NCI-H2196 (cell line): ENCODE measurements at regions not wholly inside any gene's neighbourhood (a gene's known extent, or its start where the extent isn't known, plus 50 kb on each side); places are given as distances from the start of the nearest gene placed in this dataset.
"Not testable (repeated sequence)": the region's sequence is repeated elsewhere in the genome, so short reads cannot be mapped to it uniquely, and the experiment has no call there.

Source experiments
- DNase-seq: peaks from one replicate; lab custom pipeline; 2025; ENCODE audit not compliant: unreplicated experiment; lab: John Stamatoyannopoulos, UW

DNA sequence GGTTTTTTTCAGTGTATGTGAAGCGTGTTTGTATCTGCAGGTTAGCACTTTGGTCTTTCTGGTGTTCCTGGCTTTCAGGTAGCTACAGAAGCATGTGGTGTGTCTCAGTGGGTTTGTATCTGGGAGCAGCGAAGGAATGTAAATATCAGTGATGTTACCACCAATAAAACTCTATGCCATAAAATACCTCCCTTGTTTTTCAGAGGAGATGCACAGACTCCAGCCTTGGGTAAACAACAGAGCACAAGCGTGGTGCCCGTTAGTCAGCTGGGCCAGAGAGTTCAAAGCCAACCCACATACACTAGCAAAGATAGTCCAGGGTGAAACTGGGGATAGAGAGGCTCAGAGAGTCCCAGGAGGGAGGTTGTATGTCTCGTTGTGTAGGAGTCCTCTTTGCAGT, 393.8 kb downstream of the SMOC2 start:
- no peak for DNase-seq

DNA sequence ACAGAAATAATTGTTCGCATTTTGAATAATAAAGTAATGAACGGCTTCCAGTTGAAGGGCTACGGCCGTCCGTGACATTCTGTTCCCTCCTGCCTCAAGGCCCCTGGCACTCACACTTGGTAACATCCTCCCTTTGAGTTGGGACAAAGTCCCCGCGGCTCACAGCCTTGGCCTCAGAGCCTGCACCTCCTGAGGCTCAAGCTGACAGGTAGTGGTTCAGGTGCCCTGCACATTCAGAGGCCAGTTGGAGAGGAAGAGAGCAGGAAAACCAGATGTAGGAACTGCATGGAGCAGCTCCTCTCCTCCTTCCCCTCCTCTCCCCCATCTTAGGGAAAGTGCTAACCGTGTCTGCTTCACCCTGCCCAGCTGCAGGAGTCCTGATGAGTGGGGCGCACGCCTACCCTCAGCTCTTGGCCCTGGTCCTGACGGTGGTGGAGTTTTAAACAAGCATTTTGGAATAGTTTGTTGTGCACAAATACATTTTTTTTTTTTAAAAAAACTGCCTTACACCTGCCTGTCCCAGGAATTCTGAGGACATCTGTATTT, 393.1 kb downstream of the SMOC2 start:
- no peak for DNase-seq

DNA sequence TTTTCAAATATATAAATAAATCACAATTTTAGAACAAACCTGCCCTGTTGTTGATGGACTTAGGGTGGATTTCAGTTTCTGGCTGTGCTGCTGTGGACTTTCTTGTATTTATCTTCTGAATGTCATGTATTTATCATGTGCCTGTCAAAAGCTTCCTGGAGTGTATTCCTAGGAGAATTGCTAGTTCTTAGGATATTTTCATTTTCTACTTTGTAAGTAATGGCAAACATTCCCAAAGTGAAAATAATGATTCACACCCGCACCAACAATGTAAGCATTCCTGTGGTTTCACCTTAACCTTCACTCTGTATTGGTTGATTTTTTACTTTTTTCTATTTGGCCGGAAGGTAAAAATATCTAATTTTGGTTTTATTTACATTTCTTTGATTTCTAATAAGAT, 387.8 kb downstream of the SMOC2 start:
- no peak for DNase-seq

DNA sequence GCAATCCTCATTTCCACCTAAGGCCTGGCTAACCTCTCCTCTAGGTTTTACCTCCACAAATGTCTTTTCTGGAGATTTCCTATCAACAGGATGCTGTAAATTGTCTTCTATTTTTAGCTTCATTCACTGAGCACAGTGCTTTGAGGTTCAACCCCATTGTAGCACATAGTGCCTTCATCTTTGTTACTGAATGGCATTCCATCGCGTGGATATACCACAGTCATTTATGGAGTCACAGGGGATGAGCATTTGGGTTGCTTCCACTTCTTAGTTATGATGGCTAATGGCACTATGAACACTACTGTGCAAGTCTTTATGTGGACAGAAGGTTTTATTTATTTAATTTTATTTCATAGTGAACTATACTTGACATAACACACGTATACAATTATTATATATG, 387.1 kb downstream of the SMOC2 start:
- no peak for DNase-seq

DNA sequence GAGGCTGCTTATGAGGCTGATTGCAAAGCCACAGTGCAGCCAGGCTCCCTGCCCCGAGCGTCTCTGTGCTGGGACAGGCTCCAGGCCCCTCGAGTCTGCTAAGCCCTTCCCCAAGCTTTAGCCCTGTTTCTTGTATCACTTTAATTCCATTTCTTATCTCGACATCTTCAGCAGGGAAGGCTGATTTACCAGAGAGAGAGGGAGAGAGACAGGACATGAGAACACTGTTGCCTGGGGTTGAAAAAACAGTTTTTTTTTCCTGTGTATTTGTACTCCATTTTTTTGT, 386.5 kb downstream of the SMOC2 start:
- DNase-seq: no peak

DNA sequence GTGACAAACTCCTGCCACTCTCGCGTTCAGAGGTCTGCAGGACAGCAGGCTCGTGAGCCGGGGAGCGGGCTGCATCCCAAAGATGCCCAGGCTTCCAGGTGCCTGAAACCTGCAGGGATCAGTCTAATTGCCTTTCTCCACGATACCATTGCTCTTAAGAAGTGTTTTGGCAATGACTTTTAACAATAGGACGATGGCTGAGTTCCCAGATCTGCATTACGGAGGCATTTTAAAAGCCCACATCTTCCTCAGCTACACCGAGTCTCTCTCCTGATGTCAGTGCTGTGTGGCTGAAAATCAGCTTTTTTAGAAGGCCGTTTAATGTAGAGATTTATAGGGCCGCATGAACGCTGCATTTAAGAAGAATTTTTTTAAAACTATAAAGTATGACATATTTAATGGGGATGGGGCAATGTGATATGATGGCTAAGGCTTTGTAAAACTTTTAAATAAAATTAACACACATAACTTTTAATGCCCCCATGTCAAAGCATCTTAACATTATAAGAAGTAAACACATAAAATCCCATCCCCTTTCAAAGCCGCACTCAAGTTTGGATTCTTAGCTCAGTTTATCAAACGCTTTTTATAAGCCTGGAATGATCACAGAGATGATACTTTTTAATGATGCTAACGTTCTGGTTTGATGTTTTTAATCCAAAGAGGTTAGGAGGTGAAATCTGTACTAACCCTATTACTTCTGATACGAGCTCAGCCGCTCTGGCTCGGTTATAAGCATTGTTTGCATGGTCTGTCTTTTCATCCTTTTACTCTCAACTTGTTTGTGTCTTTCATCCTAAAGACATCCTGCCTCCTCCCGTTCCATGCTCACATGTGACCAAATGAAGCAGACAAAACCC, 386.0 kb downstream of the SMOC2 start:
- DNase-seq: no peak

DNA sequence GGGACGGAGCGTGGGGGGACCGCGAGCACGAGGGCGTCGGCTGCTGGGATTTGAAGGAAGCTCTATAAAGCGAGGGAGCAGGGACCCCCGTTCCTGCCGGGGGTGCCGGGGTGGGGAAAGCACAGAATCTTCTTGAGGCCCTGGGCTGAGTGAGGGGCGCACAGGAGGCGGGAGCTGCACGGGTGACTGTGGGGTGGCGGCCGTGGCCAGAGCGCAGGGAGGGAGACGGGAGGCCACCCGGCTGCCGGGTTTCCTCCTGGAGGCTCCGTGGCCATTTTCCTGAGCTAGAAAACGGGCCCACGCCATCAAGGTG, 385.1 kb downstream of the SMOC2 start:
- no peak for DNase-seq

DNA sequence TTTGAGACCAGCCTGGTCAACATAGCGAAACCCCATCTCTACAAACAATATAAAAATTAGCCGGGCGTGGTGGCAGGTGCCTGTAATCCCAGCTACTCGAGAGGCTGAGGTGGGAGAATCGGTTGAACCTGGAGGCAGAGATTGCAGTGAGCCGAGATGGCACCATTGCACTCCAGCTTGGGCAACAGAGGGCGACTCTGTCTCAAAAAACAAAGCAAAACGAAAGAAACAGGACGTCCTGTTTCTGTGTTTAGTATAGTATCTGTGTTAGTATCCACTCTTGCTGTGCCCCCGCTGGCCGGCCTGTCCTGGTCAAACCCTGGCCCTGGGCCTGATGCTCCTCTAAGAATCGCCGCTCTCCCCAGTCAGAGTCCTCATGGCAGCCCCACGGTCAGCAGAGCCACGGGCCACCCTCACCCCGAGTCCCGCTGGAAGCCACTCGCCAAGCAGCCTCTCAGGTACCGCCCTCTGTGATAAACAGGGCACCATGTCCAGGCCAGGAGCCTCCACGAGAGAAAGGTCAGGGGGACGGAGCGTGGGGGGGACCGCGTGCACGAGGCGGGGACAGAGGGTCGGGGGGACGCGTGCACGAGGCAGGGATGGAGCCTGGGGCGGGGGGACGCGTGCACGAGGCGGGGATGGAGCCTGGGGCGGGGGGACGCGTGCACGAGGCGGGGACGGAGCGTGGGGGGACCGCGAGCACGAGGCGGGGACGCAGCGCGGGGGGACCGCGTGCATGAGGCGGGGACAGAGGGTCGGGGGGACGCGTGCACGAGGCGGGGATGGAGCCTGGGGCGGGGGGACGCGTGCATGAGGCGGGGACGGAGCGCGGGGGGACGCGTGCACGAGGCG, 384.5 kb downstream of the SMOC2 start:
- DNase-seq: no peak

DNA sequence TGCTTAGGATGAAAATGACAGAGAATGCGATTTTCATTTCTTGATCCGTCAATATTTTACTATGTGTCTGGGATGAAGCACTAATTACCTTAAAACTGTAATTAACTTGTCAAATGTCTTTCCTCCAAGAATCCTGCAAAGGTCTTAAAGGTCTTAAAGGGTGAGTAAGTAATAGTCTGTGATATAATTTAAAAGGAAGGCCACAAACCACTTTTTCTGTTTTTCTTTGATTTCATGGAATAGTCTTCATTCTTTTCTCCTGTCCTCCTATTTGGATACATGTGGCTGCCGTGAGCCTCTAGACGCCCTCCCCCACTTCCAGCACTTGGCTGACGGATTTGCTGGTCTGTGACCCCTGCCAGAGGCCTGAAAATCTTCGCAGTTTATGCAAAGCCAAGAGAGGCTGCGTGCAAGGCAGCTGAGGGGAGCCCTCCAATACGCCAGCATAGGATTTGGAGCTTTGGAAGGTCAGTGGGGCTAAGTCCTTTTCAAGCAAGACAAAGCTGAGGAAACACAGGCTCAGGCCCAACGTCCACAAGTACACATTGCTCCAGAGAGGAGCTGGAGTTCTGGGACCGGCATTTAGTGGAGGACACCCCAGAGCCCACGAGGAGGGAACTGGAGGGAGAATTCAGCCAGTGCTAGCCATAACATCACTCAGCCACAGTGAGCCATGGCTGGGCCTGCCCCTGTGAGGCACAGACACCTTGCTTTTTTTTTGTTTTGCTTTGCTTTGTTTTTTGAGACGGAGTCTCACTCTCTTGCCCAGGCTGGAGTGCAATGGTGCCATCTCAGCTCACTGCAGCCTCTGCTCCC, 382.6 kb downstream of the SMOC2 start:
- no peak for DNase-seq

DNA sequence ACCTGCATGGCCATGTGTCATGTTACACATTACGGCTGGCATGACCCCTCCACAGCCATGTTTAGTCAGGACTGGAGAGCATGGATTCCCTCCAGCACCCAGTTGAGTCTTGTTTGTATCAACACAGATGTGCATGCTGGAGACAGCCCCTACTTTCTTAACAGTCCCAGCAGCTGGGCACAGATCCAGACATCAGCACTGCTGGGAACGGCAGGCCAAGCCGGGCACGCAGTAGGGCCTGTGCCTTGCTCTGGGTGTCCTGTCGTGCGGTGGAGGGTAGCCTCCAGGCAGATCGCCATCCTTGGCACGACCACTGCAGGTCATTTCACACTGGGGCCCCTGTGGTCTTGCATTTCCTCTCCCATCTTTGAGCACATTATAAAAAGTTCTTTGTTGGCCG, 381.4 kb downstream of the SMOC2 start:
- DNase-seq: no peak

DNA sequence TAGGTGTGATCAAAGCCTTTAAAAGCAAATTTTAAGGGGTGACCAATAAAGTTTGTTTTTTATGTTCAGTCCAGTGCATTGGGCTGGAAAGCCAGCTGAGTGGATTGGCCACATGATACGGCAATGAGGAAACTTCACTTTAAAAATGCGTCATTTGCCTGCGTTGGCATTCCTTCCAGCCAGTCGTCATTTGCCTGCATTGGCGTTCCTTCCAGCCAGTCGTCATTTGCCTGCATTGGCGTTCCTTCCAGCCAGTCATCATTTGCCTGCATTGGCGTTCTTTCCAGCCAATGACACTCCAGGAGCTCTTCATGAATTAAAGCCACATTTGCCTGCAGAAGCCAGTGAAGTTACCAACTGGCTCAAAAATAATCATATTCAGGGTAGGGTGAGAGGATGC, 378.6 kb downstream of the SMOC2 start:
- DNase-seq: no peak

DNA sequence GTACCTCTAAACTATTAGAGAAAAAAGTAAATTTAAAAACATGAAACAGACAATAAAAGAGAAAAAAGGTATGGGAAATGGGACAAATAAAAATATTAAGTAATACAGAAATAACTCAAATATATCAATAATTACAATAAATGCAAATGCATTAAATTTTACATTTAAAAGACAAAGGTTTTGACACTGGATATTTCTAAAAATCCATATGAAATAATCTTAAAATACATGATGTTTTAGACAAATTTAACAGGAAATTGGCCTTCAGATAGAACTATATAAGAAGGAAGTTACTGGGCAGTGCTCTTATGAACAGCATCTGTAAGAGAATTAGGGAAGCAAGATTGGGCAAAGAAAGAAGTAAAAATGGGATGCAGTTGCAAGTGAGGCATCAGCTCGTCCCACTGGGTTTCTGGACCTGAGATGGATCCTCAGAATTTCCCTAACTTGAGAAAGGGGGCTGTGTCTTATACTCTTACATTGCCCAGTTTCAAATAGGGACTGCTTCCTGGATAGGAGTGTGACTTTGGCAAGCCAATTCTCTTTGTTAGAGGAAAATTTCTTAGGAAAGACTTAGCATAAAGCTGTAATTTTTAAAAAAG, 376.7 kb downstream of the SMOC2 start:
- DNase-seq: no peak

DNA sequence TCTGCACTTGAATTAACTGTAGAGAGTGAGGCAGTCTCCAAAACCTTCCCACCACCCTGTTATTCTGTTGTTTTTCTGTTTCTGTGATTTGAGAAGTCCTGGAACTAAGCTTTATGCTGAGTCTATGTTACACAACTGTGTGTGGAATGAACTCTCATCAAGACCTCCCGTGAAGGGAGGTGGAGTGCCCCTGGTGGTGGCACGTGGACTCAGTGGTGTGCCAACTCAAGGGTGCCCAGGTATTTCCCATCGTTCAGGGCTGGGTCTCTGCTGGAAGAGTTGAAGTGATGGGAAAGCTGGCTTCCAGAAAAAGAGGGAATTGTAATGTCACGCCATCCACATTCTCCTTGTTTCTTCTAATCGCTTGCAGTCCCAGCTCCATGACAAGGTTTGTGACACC, 374.2 kb downstream of the SMOC2 start:
- DNase-seq: no peak

DNA sequence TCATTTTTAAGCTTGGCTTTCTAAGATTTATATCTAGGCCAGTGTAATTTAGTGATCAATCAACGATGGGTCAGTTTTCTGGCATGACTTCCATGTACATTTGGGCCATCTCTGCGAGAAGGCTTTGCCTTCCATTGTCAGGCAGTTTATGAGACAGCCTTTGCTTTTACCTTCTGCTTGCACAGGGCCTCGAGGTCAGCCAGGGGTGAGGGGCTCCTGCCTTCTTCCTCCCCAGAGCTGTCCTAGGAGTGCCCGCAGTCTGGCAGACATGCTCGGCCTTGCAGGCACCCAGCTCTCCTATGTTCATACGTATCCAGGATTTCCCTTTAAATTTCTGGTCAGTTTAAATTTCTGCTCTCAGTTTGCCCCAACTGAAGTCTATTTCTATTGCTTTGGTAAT, 367.2 kb downstream of the SMOC2 start:
- DNase-seq: no peak

DNA sequence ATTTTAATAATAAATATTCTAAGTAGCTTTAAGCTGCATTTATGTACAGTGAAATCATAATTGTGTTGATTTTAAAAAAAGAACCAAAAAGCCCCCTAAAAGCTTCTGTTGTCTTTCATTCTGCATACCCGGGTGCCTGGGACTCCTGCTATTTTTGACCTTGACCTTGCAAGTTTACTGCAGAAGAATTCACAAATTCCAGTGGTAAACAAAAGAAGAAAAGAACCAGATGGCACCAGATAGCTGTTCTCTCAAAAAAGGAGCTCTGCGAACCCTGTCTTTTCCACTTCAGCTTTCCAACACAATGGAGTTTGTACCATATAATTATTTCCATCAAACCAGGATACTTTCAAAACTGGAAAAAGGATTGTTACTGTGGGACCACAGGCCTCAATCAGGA, 363.3 kb downstream of the SMOC2 start:
- DNase-seq: no peak

DNA sequence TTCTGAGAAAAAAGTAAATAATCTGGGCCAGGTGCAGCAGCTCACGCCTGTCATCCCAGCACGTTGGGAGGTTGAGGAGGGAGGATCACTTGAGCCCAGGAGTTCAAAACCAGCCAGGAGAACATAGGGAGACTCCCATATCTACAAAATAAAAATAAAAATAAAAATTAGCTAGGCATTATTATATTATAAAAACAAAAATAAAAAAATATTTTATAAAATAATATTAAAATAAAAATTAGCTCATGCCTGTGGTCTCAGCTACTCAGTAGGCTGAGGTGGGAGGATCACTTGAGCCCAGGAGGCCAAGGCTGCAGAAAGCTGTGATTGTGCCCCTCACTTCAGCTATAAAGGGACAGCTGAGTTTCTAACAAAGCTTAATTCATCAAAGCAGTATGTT, 362.9 kb downstream of the SMOC2 start:
- DNase-seq: no peak

DNA sequence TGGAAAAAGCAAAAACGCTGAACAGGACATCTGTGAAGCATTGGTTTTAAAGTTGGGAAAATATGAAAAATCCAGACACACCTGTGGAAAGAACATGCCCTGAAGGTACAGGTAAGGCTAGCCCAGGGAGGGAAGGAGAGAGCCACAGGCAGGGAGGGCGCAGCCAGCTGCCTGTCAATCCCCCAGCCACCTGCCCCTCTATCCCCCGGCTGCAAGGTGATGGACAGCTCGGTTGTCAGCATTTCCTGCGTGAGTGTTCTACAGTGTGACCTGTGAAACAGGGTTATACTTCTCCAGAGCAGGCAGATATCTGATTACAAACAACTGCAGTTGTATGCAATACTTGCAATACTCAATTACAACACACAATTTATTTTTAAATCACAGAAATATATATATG, 358.1 kb downstream of the SMOC2 start:
- DNase-seq: no peak

DNA sequence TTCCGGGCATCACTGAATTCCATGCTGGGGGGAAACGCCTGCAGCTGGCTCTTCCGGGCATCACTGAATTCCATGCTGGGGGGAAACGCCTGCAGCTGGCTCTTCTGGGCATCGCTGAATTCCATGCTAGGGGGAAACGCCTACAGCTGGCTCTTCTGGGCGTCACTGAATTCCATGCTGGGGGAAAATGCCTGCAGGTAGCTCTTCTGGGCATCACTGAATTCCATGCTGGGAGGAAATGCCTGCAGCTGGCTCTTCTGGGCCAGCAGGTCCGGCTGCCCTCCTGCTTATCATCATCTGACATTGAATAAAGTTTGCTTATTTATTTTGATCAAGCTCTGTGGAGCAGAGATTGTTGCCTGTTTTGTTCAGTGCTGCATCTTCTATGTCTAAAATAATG, 355.1 kb downstream of the SMOC2 start:
- no peak for DNase-seq

DNA sequence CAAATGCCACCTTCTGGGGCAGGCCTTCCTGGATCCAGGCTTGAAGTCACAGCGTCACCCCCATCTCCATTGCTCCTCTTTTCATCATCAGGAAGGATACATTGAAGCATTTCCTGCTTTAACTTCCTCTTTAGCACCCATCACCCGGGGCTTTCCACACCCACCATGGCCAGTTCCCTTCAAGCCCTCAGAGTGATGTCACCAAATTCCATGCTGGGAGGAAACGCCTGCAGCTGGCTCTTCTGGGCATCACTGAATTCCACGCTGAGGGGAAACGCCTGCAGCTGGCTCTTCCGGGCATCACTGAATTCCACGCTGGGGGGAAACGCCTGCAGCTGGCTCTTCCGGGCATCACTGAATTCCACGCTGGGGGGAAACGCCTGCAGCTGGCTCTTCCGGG, 354.6 kb downstream of the SMOC2 start:
- not testable (repeated sequence) for DNase-seq

DNA sequence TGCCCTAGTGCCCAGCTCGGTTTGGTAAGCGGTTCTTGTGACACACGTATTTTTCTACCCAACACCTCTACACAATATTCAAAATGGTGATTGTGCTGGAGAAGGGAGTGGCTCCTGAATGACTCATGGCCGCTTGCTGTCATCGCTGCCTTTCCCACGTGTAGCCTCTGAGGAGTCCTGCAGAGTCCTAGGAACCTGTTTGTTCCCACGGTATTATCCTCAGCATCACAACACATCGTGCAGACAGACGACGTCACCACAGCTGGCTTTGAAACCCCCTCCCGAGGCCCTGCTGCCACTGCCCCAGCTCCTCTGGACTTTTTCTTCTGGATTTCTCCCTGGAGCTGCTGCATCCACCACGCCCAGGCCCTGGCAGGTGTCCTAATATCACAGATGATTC, 353.5 kb downstream of the SMOC2 start:
- DNase-seq: no peak

DNA sequence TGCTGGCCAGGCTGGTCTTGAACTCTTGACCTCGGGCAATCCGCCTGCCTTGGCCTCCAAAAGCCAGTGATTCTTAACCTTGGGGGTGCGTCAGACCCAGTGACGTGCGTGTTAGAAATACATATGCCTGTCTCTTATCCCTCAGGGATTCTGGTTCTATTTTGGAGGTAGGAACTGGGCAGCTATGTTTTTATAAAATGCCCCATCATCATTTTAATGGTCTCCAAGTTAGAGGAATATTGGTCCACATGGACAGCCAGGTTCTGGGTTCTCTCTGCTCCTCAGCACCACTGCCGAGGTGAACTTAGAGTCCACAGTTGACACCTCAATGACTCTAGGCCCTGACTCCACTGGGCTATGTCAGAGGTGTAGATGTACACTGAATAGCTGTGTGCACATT, 352.7 kb downstream of the SMOC2 start:
- no peak for DNase-seq
